ENCODE measurements at regions not wholly inside any gene's neighbourhood (a gene's known extent, or its start where the extent isn't known, plus 50 kb on each side); places are given as distances from the start of the nearest gene placed in this dataset.

DNA sequence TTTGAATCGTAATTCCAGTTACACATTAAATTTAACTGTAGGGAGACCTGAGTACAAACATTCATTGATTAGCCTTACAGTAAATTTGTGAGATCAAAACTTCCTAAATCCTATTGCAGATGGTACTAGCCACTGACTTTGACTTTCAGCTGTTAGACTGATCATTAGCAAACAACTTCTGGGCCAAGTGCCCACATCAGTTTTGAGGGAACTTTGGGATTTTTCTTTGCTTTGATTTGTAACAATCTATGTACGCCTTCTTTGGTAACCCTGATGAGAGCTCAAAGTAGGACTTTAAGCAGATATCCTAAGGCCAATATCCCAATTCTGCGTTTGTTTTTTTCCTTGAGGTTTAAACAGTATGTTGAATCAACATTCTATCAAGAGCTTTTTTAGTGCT, 131.5 kb downstream of the DLEU7 start:
- Histone ChIP-seq H3K27ac (no peak overlapping the region), H3K4me1 (no peaks in the 10 kb centered on the region)

DNA sequence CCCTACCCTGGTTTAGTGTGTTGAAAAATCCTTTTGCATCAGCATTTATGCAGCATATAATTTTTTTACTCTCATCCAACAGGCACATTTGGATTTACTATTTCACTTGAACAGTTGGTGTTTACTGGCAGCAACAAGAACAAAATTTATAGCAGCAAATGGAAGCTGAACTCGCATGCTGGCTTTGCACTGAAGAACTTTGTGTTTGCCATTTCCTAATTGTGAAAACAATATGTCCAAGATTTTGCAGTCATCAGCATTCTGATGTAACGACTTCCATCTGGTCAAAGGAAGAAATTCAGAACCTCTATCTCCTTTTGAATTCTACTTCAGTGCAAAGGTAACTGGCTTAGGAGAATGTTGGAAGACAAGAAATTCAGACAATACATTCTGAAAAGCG, 131.0 kb downstream of the DLEU7 start:
- H3K9me3 ChIP-seq = no peaks in the 10 kb centered on the region
- H3K4me1 ChIP-seq = no peaks in the 10 kb centered on the region
- TF ChIP-seq, protein P1, sequence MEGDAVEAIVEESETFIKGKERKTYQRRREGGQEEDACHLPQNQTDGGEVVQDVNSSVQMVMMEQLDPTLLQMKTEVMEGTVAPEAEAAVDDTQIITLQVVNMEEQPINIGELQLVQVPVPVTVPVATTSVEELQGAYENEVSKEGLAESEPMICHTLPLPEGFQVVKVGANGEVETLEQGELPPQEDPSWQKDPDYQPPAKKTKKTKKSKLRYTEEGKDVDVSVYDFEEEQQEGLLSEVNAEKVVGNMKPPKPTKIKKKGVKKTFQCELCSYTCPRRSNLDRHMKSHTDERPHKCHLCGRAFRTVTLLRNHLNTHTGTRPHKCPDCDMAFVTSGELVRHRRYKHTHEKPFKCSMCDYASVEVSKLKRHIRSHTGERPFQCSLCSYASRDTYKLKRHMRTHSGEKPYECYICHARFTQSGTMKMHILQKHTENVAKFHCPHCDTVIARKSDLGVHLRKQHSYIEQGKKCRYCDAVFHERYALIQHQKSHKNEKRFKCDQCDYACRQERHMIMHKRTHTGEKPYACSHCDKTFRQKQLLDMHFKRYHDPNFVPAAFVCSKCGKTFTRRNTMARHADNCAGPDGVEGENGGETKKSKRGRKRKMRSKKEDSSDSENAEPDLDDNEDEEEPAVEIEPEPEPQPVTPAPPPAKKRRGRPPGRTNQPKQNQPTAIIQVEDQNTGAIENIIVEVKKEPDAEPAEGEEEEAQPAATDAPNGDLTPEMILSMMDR (IDR thresholded peaks at IDR 0.05) = no peak
- FAIRE-seq (no peak), ATAC-seq (no peak), DNase-seq (no peak)
- no peaks in the 10 kb centered on the region for H3K36me3 ChIP-seq
- H3K27ac ChIP-seq = no peak overlapping the region
- 69 to 75% methylated on average over 3 of the region's 3 CpGs for WGBS, 2 donors
- intact Hi-C loops (cut with DNase I) = no loop called here
- no peaks in the 10 kb centered on the region for H3K27me3 ChIP-seq
- H3K4me3 ChIP-seq = no peak overlapping the region

More for the DNA sequence above, 131.5 kb downstream of the DLEU7 start:
- H3K9me3 ChIP-seq = no peaks in the 10 kb centered on the region
- no peaks in the 10 kb centered on the region for H3K27me3 ChIP-seq
- FAIRE-seq (no peak), DNase-seq (no peak), ATAC-seq (no peak)
- TF ChIP-seq, protein P1 (IDR thresholded peaks at IDR 0.05) = no peak
- WGBS, 2 donors = 60 to 76% methylated on average over 3 of the region's 3 CpGs
- intact Hi-C loops (cut with DNase I) = no loop called here
- no peak overlapping the region for H3K4me3 ChIP-seq
- H3K36me3 ChIP-seq = no peaks in the 10 kb centered on the region

DNA sequence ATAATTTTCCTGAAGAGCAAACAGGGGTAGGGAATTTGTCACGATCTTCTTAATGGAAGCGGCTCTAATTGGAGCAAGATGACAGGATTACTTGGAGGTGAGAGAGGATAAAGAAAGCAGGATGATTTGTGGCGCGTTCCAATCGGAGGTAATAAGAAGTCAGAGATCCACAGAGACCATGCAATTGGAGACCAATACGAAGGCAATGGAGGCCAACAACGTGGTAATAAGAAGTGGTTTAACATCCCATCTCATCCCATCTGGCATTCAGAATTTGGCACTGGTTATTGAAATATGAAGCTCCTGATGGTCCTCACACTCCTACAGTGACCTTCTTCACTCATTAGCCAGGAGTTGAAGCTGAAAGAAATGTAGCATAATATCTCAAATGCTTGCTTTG, 130.6 kb downstream of the DLEU7 start:
- DNase-seq (no peak), FAIRE-seq (no peak), ATAC-seq (no peak)
- Histone ChIP-seq H3K27ac (no peak overlapping the region), H3K27me3 (no peaks in the 10 kb centered on the region), H3K4me1 (no peaks in the 10 kb centered on the region), H3K9me3 (no peaks in the 10 kb centered on the region), H3K36me3 (no peaks in the 10 kb centered on the region), H3K4me3 (no peak overlapping the region)
- 81 to 86% methylated on average over 7 of the region's 7 CpGs for WGBS, 2 donors
- intact Hi-C loops (cut with DNase I) = no loop called here
- TF ChIP-seq, protein P1 (IDR thresholded peaks at IDR 0.05) = no peak

DNA sequence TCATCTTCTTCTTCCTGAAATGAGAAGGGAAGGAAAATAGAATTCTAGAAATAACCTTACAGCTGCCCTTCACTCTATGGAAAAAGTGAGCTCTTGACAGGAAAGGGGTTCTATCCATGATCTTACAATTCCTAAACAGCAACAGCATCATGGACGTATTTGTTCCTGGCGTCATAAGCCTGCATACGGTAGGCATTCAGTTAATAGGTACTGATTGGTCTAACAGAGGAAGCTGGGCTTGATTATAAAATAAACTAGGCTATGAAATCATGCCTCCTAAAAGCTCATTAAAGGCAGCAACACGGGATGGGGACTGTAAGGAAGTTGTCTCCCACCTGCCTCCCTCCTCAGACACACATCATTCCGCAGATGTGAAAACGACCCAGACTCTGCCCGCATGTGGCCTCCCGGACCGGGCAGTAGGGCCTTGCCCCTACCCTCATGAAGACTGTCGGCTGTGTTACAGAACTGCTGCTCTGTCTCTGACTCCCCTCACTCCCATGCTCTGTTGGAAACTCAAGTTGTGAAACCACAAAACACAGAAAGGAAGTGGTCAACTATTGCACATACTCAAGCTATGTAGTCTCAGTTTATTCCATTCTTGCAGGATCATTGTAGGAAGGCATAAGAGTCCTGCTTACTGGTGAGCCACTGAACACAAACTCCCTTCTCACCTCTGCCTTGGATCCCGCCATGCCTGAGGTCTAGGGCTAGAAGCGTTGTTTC, 129.8 kb downstream of the DLEU7 start:
- no peak overlapping the region for H3K27ac ChIP-seq
- no peaks in the 10 kb centered on the region for H3K36me3 ChIP-seq
- no peaks in the 10 kb centered on the region for H3K4me1 ChIP-seq
- FAIRE-seq (no peak), DNase-seq (no peak), ATAC-seq (peak in 2 of 4 donors; percentile 77 to 78)
- no peaks in the 10 kb centered on the region for H3K27me3 ChIP-seq
- intact Hi-C loops (cut with DNase I) = no loop called here
- H3K9me3 ChIP-seq = no peaks in the 10 kb centered on the region
- H3K4me3 ChIP-seq = no peak overlapping the region
- TF ChIP-seq, protein P1 (IDR thresholded peaks at IDR 0.05) = no peak
- 77 to 82% methylated on average over 12 of the region's 12 CpGs for WGBS, 2 donors

DNA sequence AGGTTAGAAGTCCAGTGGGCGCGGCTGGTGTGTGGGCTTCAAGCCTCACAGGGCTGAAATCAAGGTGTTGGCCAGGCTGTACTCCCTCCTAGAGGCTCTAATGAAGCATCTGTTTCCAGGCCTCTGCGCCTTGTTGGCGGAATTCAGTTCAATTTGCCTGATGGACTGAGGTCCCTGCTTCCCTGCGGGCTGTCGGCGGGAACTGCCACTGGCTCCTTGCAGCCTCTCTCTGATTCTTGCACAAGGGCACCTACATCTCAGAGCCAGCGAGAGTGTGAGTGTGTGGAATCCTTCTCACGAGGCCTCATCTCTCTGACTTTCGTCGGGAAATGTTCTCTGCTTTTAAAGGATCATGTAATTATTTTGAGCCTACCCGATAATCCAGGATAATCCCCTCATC, 128.6 kb downstream of the DLEU7 start:
- DNase-seq (no peak), ATAC-seq (no peak), FAIRE-seq (no peak)
- no peaks in the 10 kb centered on the region for H3K27me3 ChIP-seq
- H3K4me3 ChIP-seq = no peak overlapping the region
- H3K27ac ChIP-seq = no peak overlapping the region
- H3K4me1 ChIP-seq = no peaks in the 10 kb centered on the region
- H3K36me3 ChIP-seq = no peaks in the 10 kb centered on the region
- intact Hi-C loops (cut with DNase I) = no loop called here
- TF ChIP-seq, protein P1 (IDR thresholded peaks at IDR 0.05) = no peak
- no peaks in the 10 kb centered on the region for H3K9me3 ChIP-seq
- 90 to 91% methylated on average over 12 of the region's 12 CpGs for WGBS, 2 donors

Measured in pancreas (tissue), 10 donors.